ENCODE measurements at regions not wholly inside any gene's neighbourhood (a gene's known extent, or its start where the extent isn't known, plus 50 kb on each side); places are given as distances from the start of the nearest gene placed in this dataset.
"Not testable (repeated sequence)": the region's sequence is repeated elsewhere in the genome, so short reads cannot be mapped to it uniquely, and the experiment has no call there.

GRCh38 chr4:58368221-58368620 lies 1258.0 kb upstream of the IGFBP7 start:
- no peak for DNase-seq (ENCODE audit: low read depth in 2 of 2)

GRCh38 chr4:58360354-58361133 lies 1250.4 kb upstream of the IGFBP7 start:
- no peak for DNase-seq (ENCODE audit: low read depth in 2 of 2)

- DNase-seq (ENCODE audit: low read depth in 2 of 2) = no peak
Observed at GRCh38 chr4:58359590-58359989, 1249.4 kb upstream of the IGFBP7 start.

- no peak for DNase-seq (ENCODE audit: low read depth in 2 of 2)
Observed at GRCh38 chr4:58357947-58358346, 1247.8 kb upstream of the IGFBP7 start.

GRCh38 chr4:58325070-58325469 lies 1214.9 kb upstream of the IGFBP7 start:
- DNase-seq (ENCODE audit: low read depth in 2 of 2) = no peak

GRCh38 chr4:58313444-58313843 lies 1203.3 kb upstream of the IGFBP7 start:
- DNase-seq (ENCODE audit: low read depth in 2 of 2) = no peak

GRCh38 chr4:58303456-58303855 lies 1193.3 kb upstream of the IGFBP7 start:
- DNase-seq (ENCODE audit: low read depth in 2 of 2) = no peak

GRCh38 chr4:58301376-58301999 lies 1191.3 kb upstream of the IGFBP7 start:
- DNase-seq (ENCODE audit: low read depth in 2 of 2) = no peak

- DNase-seq (ENCODE audit: low read depth in 2 of 2) = no peak
Observed at GRCh38 chr4:58286335-58286734, 1176.2 kb upstream of the IGFBP7 start.

- not testable (repeated sequence) for DNase-seq (ENCODE audit: low read depth in 2 of 2)
Observed at GRCh38 chr4:58280928-58281327, 1170.7 kb upstream of the IGFBP7 start.

- DNase-seq (ENCODE audit: low read depth in 2 of 2) = no peak
Observed at GRCh38 chr4:58275856-58276255, 1165.7 kb upstream of the IGFBP7 start.

GRCh38 chr4:58274553-58274952 lies 1164.4 kb upstream of the IGFBP7 start:
- no peak for DNase-seq (ENCODE audit: low read depth in 2 of 2)

GRCh38 chr4:58272311-58272710 lies 1162.1 kb upstream of the IGFBP7 start:
- no peak for DNase-seq (ENCODE audit: low read depth in 2 of 2)

- DNase-seq (ENCODE audit: low read depth in 2 of 2) = no peak
Observed at GRCh38 chr4:58265734-58266133, 1155.5 kb upstream of the IGFBP7 start.

- no peak for DNase-seq (ENCODE audit: low read depth in 2 of 2)
Observed at GRCh38 chr4:58261526-58261925, 1151.3 kb upstream of the IGFBP7 start.

- DNase-seq (ENCODE audit: low read depth in 2 of 2) = no peak
Observed at GRCh38 chr4:58254291-58254690, 1144.1 kb upstream of the IGFBP7 start.

- no peak for DNase-seq (ENCODE audit: low read depth in 2 of 2)
Observed at GRCh38 chr4:58252656-58253055, 1142.5 kb upstream of the IGFBP7 start.

GRCh38 chr4:58247792-58248191 lies 1137.6 kb upstream of the IGFBP7 start:
- no peak for DNase-seq (ENCODE audit: low read depth in 2 of 2)

- DNase-seq (ENCODE audit: low read depth in 2 of 2) = no peak
Observed at GRCh38 chr4:58225460-58225859, 1115.3 kb upstream of the IGFBP7 start.

GRCh38 chr4:58219179-58219578 lies 1109.0 kb upstream of the IGFBP7 start:
- DNase-seq (ENCODE audit: low read depth in 2 of 2) = no peak

- no peak for DNase-seq (ENCODE audit: low read depth in 2 of 2)
Observed at GRCh38 chr4:58216461-58216860, 1106.3 kb upstream of the IGFBP7 start.

GRCh38 chr4:58214376-58214775 lies 1104.2 kb upstream of the IGFBP7 start:
- no peak for DNase-seq (ENCODE audit: low read depth in 2 of 2)

GRCh38 chr4:58209551-58209950 lies 1099.4 kb upstream of the IGFBP7 start:
- no peak for DNase-seq (ENCODE audit: low read depth in 2 of 2)

- no peak for DNase-seq (ENCODE audit: low read depth in 2 of 2)
Observed at GRCh38 chr4:58209001-58209400, 1098.8 kb upstream of the IGFBP7 start.
